ENCODE measurements at regions not wholly inside any gene's neighbourhood (a gene's known extent, or its start where the extent isn't known, plus 50 kb on each side); places are given as distances from the start of the nearest gene placed in this dataset.

DNA sequence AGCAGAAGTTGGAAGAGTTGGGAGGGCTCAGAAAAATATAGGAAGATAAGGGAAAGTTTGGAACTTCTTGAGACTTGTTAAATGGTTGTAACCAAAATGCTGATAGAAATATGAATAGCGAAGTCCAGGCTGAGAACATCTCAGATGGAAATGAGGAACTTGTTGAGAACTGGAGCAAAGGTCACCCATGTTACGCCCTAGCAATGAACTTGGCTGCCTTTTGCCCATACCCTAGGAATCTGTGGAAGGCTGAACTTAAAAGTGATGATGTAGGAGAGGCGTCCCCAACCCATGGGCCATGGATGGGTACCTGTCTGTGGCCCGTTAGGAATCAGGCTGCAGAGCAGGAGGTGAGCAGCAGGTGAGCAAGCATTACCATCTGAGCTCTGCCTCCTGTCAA is 347.8 kb downstream of the ARL4A start:
- Mint-ChIP-seq H3K9me3 (no peaks in the 10 kb centered on the region), H3K27ac (no peak overlapping the region), H3K27me3 (peaks cover 4% of the 10 kb centered on the region), H3K4me3 (no peak overlapping the region), H3K4me1 (ENCODE audit: low read depth) (no peaks in the 10 kb centered on the region), H3K36me3 (ENCODE audit: low read depth) (no peaks in the 10 kb centered on the region)
- DNase-seq: no peak

DNA sequence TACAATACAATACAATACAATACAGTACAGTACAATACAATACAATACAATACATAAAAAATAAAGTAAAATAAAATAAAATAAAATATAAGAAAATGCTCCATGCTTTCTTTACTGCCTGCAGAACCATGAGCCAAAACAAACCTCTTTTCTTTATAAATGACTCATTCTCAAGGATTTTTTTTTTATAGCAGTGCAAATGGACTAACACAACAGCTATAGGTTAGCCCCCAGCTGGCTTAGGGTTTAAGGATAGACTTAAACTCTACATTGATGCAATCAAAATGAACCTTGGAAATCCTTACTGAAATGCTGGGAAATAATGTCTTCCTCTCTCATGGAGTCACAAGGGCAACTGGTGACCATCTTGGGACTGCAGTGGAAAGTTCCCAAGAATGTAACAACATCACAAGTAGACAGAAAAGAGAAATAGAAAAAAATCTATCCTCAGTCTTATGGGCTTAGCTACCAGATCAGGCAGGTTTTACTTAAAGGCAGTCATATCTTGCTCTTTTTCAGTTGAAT is 348.9 kb downstream of the ARL4A start:
- Mint-ChIP-seq H3K36me3 (ENCODE audit: low read depth) (no peaks in the 10 kb centered on the region), H3K27ac (no peak overlapping the region), H3K4me3 (no peak overlapping the region), H3K9me3 (no peaks in the 10 kb centered on the region), H3K4me1 (ENCODE audit: low read depth) (no peaks in the 10 kb centered on the region), H3K27me3 (peaks cover 4% of the 10 kb centered on the region)
- DNase-seq: no peak

DNA sequence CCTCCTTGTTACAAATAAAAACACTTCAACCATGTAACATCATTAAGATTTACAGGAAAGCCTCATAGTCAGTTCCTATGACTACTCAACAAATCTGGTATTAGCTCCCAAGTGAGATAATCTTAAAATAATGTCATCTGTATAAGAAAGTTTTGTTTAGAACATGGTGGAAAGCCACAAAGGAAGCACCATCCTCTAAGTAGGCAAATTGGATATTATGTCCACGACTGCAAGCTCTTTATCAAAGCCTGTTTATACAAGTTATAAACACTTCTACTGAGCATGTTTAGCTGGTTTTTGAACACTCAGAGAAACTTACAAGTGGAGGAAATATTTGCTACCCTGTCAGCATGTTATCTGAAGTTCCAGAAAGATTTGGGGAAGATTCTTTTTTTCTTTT is 349.8 kb downstream of the ARL4A start:
- H3K27ac Mint-ChIP-seq: no peak overlapping the region
- no peak for DNase-seq
- peaks cover 4% of the 10 kb centered on the region for H3K27me3 Mint-ChIP-seq
- H3K36me3 Mint-ChIP-seq (ENCODE audit: low read depth): no peaks in the 10 kb centered on the region
- no peak overlapping the region for H3K4me3 Mint-ChIP-seq
- H3K9me3 Mint-ChIP-seq: no peaks in the 10 kb centered on the region
- H3K4me1 Mint-ChIP-seq (ENCODE audit: low read depth): no peaks in the 10 kb centered on the region

DNA sequence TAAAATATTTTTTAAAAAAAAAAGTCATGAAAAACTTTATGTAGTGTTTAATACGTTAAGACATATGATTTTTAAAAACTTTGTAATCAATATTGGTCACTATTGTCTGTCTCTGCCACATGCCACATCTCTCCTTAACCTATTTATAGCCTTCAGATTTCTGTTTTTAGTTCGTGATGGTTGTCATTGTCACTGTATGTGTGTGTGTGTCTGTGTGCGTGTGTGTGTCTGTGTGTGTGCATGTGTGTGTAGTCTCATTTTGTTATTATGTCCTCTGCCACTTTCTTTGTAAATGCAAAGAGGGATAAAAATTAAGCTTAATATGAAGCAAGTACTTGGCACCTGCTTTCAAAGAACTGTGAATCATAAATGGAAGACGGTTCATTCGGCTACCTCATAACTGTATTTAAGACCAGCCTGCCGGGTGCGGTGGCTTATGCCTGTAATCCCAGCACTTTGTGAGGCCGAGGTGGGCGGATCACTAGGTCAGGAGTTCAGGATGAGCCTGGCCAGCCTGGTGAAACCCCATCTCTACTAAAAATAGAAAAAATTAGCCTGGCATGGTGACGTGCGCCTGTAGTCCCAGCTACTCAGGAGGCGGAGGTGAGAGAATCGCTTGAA is 354.0 kb downstream of the ARL4A start:
- H3K4me3 Mint-ChIP-seq: no peak overlapping the region

DNA sequence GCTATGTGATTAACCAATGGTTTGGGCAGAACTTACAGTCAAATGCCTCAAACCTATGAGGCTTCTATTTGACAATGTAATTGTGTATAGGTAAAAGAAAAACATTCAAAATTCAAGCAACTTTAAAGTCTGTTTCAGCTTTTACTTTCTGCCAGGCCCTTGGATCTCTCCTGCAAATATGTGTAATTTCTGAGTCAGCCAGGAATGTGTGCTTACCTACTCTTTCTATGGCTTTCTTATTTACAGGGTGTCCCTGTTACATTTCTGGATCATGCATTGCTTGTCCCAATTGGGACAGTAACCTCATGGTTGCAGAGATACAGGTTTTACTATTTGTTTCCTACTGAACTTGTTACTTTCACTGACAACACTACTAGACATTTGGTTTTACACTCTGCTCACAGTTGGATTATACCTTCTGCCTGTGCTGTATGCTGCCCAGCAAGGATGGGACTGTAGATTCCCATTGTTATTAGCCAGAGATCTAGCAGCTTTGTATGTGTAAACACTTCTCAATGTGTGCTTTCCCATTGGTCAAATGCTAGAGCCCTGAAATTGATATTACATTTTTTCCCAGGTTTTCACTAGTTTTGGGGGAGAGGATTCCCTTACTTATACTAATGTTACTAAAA is 355.3 kb downstream of the ARL4A start:
- no peaks in the 10 kb centered on the region for H3K9me3 Mint-ChIP-seq
- H3K27ac Mint-ChIP-seq: no peak overlapping the region
- H3K4me1 Mint-ChIP-seq (ENCODE audit: low read depth): no peaks in the 10 kb centered on the region
- no peak for DNase-seq
- H3K27me3 Mint-ChIP-seq: peaks cover 12% of the 10 kb centered on the region
- H3K4me3 Mint-ChIP-seq: no peak overlapping the region
- no peaks in the 10 kb centered on the region for H3K36me3 Mint-ChIP-seq (ENCODE audit: low read depth)

More for the DNA sequence above, 354.0 kb downstream of the ARL4A start:
- no peaks in the 10 kb centered on the region for H3K4me1 Mint-ChIP-seq (ENCODE audit: low read depth)
- no peaks in the 10 kb centered on the region for H3K36me3 Mint-ChIP-seq (ENCODE audit: low read depth)
- H3K27ac Mint-ChIP-seq: no peak overlapping the region
- peaks cover 15% of the 10 kb centered on the region for H3K27me3 Mint-ChIP-seq
- no peaks in the 10 kb centered on the region for H3K9me3 Mint-ChIP-seq
- DNase-seq: no peak

DNA sequence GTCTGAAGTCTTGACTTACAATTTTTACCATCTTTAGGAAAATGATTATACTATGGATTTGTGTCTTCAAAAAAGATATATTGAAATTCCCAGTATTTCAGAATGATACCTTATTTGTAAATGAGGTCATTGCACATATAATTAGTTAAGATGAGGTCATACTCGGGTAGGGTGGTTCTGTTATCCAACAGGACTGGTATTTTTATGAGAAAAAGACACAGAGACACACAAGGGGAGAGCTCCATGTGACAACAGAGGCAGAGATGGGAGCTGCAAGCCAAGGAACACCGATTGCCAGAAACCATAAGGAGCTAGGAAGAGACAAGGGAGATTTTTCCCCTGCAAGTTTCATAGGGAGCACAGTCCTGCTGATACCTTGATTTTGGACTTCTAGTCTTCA is 356.9 kb downstream of the ARL4A start:
- Mint-ChIP-seq H3K4me1 (ENCODE audit: low read depth) (no peaks in the 10 kb centered on the region), H3K27me3 (peaks cover 12% of the 10 kb centered on the region), H3K4me3 (no peak overlapping the region), H3K9me3 (no peaks in the 10 kb centered on the region), H3K27ac (no peak overlapping the region), H3K36me3 (ENCODE audit: low read depth) (no peaks in the 10 kb centered on the region)
- DNase-seq: no peak

DNA sequence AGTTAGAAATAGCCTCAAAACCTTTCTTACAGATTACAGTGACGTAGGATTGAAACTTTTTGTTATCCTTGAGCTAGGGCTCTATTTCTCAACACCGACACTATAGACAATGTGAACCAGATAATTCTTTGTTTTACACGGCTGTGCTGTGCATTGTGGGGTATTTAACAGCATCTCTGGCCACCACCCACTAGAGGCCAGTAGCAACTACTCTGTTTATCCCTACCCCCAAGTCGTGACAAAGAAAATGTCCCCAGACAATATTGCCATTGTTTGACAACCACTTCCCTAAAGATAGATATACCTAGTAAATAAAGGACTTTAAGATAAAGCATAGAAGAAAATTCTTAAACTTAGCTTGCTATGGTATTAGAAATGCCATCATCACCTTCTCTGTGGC is 359.6 kb downstream of the ARL4A start:
- Mint-ChIP-seq H3K27ac (no peak overlapping the region), H3K4me3 (no peak overlapping the region), H3K4me1 (ENCODE audit: low read depth) (no peaks in the 10 kb centered on the region), H3K27me3 (peaks cover 12% of the 10 kb centered on the region), H3K36me3 (ENCODE audit: low read depth) (no peaks in the 10 kb centered on the region), H3K9me3 (no peaks in the 10 kb centered on the region)
- DNase-seq: no peak

DNA sequence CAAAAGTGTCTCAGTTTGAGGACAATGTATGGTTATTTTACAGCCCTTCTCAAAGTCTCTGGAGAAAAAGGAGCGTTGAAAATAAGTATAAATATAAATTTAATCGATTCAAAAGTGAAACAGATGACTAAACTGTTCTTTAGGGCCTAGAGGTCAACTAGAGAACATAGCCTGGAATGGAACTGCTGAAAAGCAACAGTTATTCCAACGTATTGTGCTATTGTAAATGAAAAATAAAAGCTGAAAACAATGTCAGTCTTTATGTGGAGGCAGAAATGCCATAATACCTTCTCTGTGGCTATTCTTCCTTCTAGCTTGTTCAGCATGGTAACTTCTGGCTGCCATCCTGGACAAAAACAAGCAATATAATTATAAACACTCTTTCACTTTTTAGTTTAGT is 362.5 kb downstream of the ARL4A start:
- H3K27ac Mint-ChIP-seq: no peak overlapping the region
- no peaks in the 10 kb centered on the region for H3K9me3 Mint-ChIP-seq
- H3K4me3 Mint-ChIP-seq: no peak overlapping the region
- H3K4me1 Mint-ChIP-seq (ENCODE audit: low read depth): no peaks in the 10 kb centered on the region
- H3K27me3 Mint-ChIP-seq: peaks cover under 1% of the 10 kb centered on the region
- no peaks in the 10 kb centered on the region for H3K36me3 Mint-ChIP-seq (ENCODE audit: low read depth)
- DNase-seq: no peak

DNA sequence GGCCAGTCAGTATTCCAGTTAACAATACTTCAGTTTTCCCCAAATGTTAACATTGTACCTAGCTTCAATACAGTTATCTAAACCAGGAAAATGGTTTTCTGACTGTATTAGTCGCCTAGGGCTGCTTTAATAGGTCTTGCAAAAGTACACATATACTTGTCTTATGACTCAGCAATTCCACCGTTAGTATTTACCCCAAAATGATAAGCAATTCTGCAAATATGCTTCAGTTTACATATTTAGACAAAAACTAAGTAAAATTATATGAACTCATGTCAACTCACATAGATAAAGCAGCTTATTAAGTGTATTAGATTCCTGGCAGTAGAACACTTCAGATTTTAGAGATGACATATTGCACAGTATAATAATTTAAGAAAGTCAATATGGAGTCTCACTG is 363.3 kb downstream of the ARL4A start:
- Mint-ChIP-seq H3K4me3 (no peak overlapping the region), H3K27me3 (no peaks in the 10 kb centered on the region), H3K36me3 (ENCODE audit: low read depth) (no peaks in the 10 kb centered on the region), H3K27ac (no peak overlapping the region), H3K9me3 (no peaks in the 10 kb centered on the region), H3K4me1 (ENCODE audit: low read depth) (no peaks in the 10 kb centered on the region)
- no peak for DNase-seq

DNA sequence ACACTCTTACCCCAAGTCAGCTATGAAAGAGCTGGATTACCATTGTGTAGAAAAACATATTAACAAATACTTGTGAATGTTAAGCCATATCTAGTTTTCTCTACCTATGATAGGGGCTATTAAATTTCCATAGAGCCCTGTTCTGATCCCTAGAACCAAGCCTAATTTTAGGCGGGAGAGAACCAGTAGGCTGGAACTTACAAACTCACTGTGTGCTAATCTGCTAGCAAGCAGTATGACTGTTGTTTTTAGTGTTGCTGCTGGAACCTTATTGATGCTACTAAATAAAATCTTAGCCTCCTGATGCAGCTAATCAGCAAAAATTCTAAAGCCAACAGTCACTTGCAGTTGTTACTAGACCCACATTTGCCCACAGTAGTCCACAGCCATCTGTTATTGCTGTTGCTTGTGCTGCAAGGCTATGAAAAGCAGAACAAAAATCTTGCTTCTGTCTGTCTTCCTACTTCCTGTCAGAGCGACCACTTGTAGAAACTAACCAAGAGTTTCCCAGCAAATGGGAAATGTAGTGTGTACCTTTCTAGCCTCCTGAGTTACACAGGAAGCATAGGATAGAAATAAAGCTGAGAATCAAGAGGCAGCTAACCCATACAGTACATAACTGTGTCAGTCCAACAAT is 368.4 kb downstream of the ARL4A start:
- Mint-ChIP-seq H3K27ac (no peak overlapping the region), H3K36me3 (ENCODE audit: low read depth) (no peaks in the 10 kb centered on the region), H3K4me1 (ENCODE audit: low read depth) (peaks cover 16% of the 10 kb centered on the region)

DNA sequence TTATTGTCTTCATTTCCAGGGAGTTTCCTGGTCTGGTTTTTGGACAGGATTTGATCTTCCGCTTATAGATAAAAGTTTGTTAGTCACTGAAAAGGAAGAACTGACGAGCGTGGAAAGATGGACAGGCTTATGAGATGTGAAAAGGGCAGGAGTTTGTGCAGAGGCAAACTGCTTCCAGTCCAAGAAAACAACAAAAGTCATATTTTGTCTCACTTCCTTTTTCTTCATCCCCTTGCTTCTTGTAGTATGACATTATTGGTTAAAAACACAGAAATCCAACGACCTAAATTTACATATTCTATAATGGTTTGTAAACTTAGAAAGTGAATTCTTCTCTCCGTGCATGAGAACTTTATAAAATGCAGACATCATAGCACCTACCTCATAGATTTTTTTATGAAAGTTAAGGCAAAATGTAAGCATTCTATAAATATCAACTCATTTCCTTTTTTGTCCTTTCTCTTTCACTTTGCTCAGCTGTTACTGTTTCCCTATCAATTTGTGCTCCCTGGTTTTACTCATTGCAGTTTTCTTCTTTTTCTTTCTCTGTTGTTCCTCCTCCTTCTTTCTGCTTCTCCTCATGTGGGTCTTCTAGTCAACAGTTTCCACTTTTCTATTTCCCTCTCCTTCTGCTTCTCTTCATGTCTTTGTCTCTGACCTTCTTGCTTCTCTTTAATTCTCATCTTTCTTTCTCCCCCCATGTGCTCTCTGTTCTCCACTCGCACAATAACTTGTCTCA is 370.2 kb downstream of the ARL4A start:
- H3K27ac Mint-ChIP-seq: peak overlapping the region; percentile 45
- peak overlapping the region; percentile 7 for H3K4me3 Mint-ChIP-seq
- H3K4me1 Mint-ChIP-seq (ENCODE audit: low read depth): peaks cover 16% of the 10 kb centered on the region
- H3K27me3 Mint-ChIP-seq: no peaks in the 10 kb centered on the region
- no peaks in the 10 kb centered on the region for H3K36me3 Mint-ChIP-seq (ENCODE audit: low read depth)
- H3K9me3 Mint-ChIP-seq: no peaks in the 10 kb centered on the region
- no peak for DNase-seq

More for the DNA sequence above, 368.4 kb downstream of the ARL4A start:
- Mint-ChIP-seq H3K4me3 (no peak overlapping the region), H3K27me3 (no peaks in the 10 kb centered on the region), H3K9me3 (no peaks in the 10 kb centered on the region)
- no peak for DNase-seq

DNA sequence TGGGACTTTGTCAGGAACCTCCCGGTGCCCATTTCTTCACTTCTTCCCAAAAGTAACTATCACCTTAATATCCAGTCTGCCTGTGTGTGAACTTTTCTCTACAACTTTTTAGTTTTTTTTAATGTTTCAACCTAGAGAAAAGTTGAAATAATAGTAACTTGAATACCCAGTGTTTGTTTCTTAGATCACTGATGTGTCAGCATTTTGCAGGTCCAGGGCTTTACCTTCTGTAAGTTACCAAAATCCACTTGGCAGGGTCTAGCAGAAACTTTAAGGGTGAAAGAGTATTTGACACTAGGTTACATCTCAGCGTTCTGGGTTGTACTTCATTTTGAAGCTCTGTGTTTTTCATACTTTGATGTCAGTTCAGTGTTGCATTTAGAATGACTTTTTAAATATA is 372.7 kb downstream of the ARL4A start:
- no peak overlapping the region for H3K4me3 Mint-ChIP-seq
- no peak for DNase-seq
- peaks cover 16% of the 10 kb centered on the region for H3K4me1 Mint-ChIP-seq (ENCODE audit: low read depth)
- peaks cover under 1% of the 10 kb centered on the region for H3K27me3 Mint-ChIP-seq
- no peaks in the 10 kb centered on the region for H3K36me3 Mint-ChIP-seq (ENCODE audit: low read depth)
- no peaks in the 10 kb centered on the region for H3K9me3 Mint-ChIP-seq
- H3K27ac Mint-ChIP-seq: no peak overlapping the region

DNA sequence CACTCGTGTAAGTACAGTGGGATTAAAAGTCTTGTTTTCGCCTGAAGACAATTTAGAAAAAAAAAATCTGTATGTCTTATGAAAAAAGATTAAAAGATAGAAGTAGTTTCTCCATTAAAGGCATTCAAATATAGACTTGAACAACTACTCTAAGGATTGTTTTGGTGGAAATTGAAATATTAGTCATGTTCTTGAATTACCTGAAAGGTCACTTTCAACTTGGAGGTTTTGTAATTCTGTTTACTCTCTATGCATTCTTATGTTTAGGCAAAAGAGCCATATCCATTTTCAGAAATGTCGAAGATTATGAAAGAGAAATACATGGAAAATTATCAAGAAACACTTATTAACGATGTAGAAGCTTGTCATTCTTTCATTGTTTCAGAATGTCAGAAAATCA is 373.7 kb downstream of the ARL4A start:
- H3K4me1 Mint-ChIP-seq (ENCODE audit: low read depth): peaks cover 15% of the 10 kb centered on the region
- H3K4me3 Mint-ChIP-seq: no peak overlapping the region
- no peak for DNase-seq
- H3K27me3 Mint-ChIP-seq: peaks cover 3% of the 10 kb centered on the region
- no peaks in the 10 kb centered on the region for H3K9me3 Mint-ChIP-seq
- H3K36me3 Mint-ChIP-seq (ENCODE audit: low read depth): no peaks in the 10 kb centered on the region
- H3K27ac Mint-ChIP-seq: no peak overlapping the region

DNA sequence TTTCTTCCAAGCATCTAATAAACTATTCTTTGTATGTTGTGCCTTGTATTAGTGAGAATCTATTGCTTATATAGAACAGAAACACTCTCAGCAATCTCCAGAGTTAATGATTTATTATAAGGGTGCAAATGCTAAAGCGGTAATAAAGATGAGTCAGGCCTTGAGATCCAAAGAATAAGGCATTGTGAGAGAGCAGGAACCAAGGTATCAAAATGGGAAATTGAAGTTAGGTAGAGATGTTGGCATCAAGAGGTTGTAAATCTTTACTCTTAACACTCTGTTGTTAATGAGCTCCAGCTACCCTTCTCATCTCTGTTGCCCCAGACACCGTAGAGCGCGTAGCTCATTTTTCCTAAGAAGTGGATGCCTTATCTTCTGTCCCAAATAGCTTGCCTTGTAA is 375.2 kb downstream of the ARL4A start:
- Mint-ChIP-seq H3K27ac (no peak overlapping the region), H3K27me3 (peaks cover 3% of the 10 kb centered on the region), H3K36me3 (ENCODE audit: low read depth) (no peaks in the 10 kb centered on the region), H3K9me3 (no peaks in the 10 kb centered on the region), H3K4me3 (no peak overlapping the region), H3K4me1 (ENCODE audit: low read depth) (peaks cover 9% of the 10 kb centered on the region)
- no peak for DNase-seq

DNA sequence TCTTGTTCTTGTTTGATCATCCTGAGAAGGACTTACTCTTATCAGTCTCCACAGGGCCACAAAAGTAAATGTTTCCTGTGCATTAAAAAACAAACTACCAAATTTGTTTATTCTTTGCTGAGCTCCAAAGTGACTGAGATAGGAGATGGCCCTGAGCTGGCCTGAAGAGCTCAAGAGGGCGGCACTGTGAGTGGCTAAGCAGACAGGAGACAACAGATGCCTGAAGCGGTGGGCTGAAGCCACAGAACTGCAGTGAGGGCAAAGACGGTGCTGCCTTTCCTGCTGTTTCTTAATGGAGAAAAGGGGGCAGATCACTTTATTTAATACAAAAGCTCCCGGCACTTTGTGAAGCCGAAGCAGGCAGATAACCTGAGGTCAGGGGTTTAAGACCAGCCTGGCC is 379.6 kb downstream of the ARL4A start:
- peaks cover 3% of the 10 kb centered on the region for H3K27me3 Mint-ChIP-seq

More for the DNA sequence above, 379.6 kb downstream of the ARL4A start:
- H3K36me3 Mint-ChIP-seq (ENCODE audit: low read depth): no peaks in the 10 kb centered on the region
- H3K9me3 Mint-ChIP-seq: no peaks in the 10 kb centered on the region
- DNase-seq: no peak
- no peak overlapping the region for H3K4me3 Mint-ChIP-seq
- no peak overlapping the region for H3K27ac Mint-ChIP-seq
- no peaks in the 10 kb centered on the region for H3K4me1 Mint-ChIP-seq (ENCODE audit: low read depth)

All from activated T-cell treated with anti-CD3 and anti-CD28 coated beads, Interleukin-2, amount 50 U/mL, for 24 hours (primary cell).